GM21515 (cell line): ENCODE measurements at regions not wholly inside any gene's neighbourhood (a gene's known extent, or its start where the extent isn't known, plus 50 kb on each side); places are given as distances from the start of the nearest gene placed in this dataset.
"Not testable (repeated sequence)": the region's sequence is repeated elsewhere in the genome, so short reads cannot be mapped to it uniquely, and the experiment has no call there.

Source experiments
- ATAC-seq: cut with Tn5 transposase; IDR thresholded peaks from one replicate; pipeline ENCODE4 v1.9.1; 2021; ENCODE audit not compliant: unreplicated experiment

DNA sequence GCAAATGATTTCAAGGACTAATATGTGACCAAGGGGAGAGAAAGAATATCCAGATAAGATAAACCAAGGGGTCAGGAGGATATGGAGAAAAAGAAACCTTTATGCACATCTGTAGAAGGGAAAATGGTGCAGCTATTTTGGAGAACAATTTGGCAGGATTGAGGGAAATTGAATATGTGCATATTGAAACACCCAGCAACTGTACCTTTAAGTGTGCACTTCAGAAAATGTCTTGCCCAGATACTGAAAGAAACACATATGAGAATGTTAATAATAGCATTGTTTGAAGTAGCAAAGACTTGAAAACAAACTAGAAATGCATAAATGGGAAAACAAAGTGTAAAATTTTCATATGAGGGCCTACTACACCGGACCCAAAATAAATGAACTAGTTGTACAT is 599.6 kb downstream of the PSAT1 start:
- no peak for ATAC-seq

DNA sequence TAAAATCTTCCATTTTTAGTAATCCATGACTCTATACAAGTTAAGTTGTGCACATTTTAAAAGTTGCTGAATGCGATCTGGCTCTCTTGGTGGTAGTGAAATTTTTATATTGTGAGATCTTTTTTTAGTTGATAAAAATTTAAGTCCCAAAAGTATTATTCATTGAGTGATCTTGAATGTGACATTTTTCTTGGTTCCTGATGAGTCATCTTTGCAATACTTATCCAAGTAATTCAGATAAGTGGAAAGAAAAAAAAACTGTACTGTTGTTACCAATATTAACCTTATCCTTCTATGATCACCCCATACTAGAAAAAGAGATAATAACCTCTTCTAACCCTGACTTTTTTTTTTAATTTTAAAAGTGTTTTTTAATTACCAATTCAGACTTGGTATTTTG is 601.3 kb downstream of the PSAT1 start:
- ATAC-seq, result no peak

DNA sequence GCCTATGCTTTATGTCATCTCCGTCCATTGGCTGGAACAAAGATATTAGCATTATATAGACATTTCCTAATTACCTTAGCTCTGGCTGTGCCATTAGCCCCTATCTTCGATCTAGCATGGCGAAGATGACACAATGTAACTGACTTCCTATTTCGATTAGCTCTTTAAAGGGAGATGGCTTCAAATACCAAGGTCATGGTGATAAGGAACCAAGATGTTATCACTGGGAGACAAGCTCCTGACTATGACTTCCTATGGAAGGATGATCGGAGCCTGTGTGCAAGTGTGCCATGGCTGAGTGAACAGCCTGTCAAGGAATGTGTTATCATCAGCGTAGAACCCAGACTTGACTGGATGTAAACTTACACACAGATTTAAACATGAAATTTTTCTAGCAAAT is 602.1 kb downstream of the PSAT1 start:
- no peak for ATAC-seq

DNA sequence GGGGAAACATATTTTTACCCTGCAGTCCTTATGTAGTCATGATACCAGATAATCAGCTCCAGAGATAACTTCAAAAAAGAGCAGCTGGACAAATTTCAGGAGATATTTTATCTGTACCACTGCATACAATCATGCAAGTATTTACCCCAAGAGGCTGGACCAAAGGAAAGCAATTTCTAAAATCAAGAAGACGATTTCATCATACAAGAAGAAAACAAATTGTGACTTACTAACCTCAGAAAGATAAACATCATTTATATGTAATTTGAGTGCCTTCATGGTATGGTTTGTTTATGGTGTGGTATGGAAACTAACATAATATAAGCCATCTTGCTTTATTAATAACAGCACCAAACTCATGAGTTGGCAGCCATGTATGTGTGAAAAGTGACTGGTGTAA is 603.6 kb downstream of the PSAT1 start:
- ATAC-seq, result no peak

DNA sequence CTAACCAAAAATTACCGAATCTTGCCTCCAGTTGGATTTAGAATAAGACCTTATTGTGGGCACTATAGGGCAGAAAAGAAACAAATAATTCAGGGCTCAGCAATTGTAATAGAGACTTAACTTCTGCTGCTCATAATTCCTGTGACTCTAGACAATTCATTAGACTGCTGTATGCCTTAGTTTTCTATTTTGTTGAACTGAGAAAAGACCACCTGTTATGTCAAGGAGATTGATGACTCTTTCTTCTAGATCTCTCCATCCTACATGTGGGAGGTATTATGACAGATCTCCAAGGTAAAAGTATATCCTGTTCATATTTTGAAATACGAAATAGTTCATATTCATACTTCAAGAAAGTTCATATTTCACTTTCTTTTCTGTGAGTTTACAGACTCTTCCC is 605.1 kb downstream of the PSAT1 start:
- no peak for ATAC-seq

DNA sequence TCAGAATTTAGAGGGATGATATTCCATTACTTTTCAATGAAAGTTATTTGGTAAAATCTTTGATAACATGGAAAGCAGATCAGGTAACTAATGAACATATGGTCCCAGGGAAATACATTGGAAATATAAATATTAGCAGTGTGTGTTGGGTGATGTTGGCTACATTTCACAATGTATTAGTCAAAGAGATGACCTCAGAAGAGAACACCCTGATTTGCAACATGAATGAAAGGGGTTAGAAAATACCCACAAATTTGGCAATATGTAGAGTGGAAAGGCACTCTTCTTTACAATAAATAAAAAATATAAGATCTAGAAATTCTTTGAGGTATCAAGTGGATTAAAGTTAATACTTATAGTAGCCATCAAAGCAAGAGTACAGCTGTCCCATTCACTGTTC is 606.7 kb downstream of the PSAT1 start:
- no peak for ATAC-seq

DNA sequence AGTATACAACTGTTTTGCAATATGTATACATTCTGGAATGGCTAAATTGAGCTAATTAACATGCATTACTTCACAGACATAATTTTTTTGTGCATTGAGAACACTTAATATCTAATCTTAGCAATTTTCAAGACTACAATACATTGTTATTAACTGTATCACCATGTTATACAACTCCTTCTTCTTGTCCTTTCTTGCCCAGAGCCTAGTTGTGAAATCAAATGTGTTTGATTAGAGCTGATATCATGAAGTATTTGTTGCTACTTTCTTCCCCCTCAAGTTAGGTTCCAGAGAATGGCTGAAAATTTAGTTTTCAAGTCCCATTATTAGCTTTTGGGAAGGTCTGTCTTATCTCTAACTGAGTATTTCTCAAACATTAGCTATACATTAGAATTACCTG is 607.8 kb downstream of the PSAT1 start:
- no peak for ATAC-seq

DNA sequence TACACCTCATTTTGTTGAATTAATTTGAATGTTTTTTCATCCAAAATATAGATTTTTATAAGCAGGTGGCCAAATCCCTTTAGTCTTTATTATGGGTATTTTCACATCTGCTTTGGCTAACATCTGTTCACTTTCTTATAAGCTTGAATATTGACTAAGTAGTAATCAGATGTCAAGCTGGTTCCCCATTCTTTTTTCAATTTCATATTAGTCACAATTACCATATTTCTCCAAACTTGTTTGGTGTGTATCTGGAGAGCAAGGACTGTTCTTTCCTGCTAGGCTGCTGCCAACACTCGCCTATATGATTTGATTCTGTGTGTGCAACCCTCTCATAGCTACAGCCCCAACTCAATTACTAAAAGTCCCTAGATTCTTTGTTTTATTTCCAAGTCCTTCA is 608.5 kb downstream of the PSAT1 start:
- no peak for ATAC-seq

DNA sequence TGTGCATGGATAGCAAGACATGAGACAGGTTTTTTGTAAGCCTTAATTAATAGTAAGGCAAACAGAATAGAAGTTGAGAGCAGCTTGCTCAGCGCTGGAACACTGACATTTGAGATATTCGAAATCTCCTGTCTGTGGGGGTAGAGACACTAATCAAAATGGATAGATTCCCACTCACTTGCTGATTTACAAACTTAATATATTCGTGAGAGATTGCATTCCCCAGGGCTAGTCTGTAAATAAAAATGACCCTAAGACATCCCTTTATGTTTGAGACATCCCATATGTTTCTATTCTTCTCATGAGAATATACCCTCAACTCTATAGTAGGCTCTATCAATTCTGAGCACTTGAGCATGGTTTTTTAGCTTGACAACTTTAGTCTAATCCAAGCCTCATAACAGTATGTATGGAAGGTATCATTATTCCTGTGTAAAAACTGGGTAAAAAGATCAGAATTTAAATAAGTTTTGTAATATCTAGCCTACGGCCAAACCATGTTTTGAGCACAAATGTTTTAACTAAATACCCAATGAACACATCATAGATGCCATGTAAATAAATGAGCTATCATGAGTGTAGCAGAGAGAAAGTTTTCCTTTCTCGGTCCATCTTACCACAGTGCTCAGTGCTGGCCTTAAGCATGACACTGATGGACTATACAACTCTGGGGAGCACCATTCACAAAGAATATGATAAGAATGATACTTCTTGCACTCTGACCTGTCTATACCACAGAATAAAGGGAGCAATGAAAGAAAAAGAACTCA is 609.2 kb downstream of the PSAT1 start:
- no peak for ATAC-seq

DNA sequence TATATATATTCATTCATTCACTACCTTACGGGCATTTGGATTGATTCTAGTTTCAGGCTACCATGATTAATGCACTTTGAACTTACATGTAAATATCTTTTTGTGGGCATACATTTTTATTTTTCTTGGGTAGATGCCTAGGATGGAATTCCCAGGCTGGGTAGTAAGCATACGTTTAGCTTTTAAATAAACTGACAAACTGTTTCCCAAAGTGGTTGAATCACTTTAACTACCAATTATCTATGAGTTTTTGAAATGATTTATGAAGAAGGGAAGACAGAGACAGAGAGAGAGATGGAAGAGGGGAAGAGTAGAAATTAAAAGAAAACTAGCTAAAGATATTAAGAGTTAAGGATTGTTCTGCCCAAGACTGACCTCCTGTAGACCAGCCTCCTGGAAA is 612.6 kb downstream of the PSAT1 start:
- no peak for ATAC-seq

DNA sequence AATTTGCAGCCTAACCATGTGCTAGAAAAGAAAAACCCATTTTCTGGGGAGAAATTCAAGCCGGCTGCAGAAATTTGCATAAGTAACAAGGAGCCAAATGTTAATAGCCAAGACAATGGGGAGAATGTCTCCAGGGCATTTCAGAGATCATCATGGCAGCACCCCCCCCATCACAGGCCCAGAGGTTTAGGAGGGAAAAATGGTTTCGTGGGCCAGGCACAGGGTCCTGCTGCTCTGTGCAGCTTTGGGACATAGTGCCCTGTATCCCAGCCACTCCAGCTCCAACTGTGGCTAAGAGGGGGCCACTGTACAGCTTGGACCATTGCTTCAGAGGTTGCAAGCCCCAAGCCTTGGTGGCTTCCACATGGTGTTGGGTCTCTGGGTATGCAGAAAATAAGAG is 620.0 kb downstream of the PSAT1 start:
- ATAC-seq, result not testable (repeated sequence)

DNA sequence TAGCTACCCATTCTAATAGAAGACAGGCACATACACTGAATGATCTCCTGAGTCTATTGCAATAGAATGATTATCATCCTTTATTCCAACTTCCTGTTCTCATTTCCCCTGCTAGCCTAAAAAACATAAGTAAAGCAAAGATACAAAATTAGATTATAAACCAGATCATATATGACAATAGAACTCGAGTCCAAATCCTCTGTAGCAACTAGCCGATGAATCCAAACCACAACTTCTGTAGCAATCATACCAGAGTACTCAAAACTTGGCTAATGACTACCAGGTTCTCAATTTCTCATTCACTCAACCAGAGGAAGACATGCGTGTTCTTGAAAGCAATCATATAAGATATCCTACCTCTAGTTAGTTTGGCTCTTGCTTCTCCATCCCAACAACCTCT is 622.1 kb downstream of the PSAT1 start:
- ATAC-seq, result no peak

DNA sequence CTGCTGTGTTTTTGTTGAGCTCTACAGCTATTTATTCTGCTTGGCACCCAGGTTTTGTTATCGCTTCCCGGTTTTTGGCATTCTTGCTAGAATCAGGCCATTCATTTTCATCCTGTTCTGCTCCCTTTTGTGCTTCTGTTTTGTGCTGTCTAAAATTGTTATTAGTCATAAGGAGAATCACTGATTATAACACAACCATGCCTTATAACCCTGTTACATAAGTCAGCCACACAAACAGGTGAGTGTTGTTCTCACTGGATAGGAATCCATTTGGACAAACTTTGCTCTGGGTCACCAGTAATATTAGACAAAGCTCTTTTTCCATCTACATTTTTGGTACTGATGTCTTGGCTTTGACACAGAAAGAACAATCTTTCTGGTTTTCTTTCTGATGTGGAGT is 622.8 kb downstream of the PSAT1 start:
- no peak for ATAC-seq

DNA sequence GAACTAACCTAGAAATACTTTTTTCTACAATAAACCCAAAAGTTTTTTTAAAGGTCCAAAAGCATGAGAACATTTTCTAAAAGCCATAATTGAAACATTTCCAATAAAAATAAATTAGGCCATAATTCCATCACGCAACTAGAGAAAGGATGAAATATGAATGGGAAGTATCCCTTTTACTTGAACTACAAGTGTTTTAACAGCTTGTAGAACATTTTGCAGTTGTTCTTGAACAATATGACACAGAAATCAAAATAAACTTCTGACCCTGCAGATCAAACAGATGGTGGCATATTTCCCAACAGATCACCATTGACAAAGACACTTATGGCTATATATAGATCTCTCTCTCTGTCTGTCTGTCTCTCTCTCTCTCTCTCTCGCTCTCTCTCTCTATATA is 624.4 kb downstream of the PSAT1 start:
- ATAC-seq, result no peak

DNA sequence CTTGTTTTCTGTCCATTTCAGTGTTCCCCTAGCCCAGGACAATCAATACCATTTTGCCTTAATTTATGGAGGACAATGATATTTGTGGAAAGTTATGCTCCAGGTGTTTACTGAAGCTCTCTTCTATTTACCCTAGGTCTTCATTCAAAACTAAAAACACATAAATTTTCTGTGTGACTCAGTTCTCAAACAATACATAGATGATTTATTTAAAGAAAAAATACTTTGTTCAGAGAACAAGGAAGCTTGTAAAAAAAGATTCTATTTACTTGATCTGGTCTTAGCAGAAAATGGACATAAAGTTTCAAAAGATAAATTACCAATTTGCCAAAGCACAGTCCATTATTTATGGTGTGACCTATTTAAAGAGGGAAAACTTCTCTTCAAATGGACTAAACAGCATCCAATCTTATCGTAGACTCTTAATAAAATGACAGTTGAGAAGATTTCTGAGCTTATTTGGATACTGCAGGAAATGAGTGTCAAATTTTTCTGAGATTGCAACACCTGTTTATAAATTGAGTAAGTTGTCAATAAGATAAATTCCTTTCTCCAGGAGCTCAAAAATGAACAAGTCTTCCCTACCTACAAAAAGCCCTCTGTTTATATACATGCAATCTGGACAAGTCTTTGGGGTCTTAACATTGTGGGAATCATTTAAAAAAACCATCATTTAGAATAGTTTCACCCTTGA is 627.2 kb downstream of the PSAT1 start:
- no peak for ATAC-seq

DNA sequence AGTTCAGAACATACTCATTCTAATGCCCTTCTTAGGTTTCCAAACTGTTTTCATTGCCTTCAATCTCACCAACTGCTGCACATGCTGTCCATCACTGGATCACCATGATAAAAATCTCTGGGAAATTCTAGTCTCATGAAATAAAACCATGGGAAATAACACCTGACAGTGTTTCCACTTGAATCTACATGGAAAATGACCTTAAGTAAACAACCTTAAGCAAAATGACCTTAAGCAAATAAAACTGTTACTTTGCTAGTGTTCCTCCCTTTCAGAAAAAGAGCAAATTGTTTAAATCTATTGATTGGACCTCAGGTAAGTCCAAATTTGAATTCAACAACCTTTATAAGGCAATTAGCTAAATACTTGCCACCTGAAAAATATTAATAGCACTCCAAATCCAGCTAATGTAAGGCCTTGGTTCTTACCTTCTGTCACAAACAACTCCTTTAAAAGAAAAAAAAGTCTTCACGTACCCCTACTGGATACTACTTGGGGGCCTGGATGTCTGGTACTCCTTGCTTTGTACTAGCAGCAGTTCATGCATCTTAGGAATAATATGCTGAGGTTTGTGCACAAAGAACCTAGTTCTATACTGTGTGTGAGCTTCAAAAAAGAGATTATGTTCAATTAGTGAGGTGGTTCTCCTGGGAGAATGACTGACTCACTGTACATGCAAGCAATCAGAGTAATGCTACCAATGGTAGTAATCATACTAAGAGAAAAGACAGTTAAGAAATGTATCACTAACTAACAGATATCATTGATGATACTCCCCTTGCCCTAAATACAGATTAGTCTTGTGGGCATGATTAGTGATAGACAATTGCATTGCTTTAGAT is 630.4 kb downstream of the PSAT1 start:
- no peak for ATAC-seq

DNA sequence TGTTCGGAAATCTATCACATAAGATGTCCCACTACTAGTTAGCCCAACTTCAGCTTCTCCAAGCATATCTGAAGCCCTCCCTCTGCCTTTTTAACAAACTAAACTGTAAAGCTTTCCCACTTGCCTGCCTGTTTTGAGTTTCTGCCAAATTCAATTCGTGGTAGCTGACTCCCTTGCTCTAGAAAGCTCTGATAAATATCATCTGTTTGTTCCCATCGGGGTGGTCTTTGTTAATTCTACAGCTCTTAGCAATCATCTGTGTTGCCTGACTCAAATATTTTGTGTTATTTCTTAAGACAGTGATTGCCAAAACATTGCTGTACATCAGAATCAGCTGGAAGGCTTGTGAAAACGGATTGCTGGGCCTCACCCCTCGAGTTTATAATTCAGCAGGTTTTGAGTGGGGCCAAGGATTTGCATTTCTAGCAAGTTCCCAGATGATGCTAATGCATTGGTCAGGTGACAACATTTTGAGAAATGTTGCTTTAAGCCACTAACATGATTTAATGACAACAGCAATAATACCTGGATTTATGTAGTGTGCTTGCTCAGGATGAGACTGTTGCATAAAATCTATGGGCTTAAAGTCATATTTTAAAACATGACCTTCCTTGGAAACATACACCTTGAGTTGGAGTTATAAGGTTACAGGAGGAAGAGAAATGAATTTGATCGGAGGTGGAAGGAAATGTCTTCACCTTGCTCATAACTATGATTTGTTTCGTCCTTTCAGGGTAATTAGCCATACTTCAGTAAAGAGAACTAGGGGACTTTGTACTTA is 631.9 kb downstream of the PSAT1 start:
- ATAC-seq, result no peak

DNA sequence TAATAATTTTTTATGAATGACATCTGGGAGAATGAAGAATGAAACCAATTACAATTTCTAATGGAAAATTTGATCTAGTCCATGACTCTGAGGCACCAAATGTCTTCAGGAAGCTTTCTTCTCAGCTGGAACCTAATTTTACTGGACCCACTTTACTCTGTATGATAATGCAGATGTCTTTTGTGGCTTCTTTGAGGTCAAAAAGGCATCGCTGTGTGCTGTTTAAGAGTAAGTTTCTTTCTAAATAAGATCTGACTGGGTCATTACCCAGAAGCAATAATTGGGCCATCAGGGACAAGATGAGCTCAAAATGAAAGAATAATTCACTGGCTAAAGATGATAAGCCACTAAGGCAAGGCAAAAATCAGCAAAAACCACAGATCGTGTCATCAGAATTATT is 633.4 kb downstream of the PSAT1 start:
- no peak for ATAC-seq

DNA sequence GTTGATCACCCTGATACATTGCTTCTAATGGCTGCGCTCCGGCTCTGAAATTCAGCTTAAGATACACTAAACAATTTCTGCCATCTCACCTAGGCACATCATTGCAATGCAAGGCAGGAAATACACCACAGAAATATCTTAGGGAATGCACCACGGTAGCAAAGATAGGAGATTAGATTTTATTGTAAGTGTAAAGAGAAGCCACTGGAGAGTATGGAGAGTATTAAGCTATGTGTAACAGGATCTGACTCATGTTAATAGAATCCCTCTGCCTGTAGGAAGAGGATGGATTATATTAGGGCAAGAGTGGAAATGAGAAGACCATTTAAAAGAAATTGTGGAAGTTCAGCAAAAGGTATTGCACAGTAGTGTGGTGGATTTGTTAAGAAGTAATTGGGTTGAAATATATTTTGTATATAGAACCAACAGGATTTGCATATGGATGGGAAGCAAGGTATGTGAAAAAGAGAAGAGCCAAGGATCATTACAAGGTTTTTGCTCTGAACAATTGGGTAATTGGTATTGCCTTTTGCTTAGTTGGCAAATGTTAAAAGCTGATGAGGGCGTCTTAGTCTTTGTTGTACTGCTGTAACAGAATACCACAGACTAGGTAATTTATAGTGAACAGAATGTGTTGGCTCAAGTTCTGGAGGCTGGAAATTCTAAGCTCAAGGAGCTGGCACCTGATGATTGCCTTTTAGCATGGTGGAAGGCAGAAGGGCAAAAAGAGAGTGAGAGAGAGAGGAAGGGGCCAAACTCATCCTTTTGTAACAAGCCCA is 636.1 kb downstream of the PSAT1 start:
- ATAC-seq, result no peak

DNA sequence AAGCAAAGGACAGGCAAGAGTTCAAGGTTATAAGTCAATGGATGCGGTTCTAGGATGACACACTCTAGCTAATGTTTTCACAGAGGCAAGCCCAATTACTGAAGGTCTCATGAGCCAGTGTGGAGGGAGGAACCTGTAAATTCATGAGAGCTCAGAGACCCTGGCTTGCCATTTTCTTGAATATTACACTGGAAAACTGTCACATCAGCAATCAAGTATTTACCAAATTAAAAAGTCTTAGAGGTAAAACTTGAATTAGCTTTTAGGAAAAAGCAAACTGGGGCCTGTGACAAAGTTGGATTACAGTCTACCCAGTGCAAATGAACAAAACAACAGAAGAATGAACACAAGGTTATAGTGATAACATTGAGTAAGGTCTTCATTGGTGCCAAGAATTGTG is 636.9 kb upstream of the TLE4 start:
- no peak for ATAC-seq
